Activated CD8-positive, alpha-beta memory T cell treated with anti-CD3 and anti-CD28 coated beads, Interleukin-2, amount 50 U/mL, for 24 hours (primary cell): ENCODE measurements at regions not wholly inside any gene's neighbourhood (a gene's known extent, or its start where the extent isn't known, plus 50 kb on each side); places are given as distances from the start of the nearest gene placed in this dataset.
"Not testable (repeated sequence)": the region's sequence is repeated elsewhere in the genome, so short reads cannot be mapped to it uniquely, and the experiment has no call there.

Experiments
- DNase-seq: peaks from one replicate; pipeline ENCODE4 v3.0.0-alpha.2; 2020; ENCODE audit errors: extremely low read depth

DNA sequence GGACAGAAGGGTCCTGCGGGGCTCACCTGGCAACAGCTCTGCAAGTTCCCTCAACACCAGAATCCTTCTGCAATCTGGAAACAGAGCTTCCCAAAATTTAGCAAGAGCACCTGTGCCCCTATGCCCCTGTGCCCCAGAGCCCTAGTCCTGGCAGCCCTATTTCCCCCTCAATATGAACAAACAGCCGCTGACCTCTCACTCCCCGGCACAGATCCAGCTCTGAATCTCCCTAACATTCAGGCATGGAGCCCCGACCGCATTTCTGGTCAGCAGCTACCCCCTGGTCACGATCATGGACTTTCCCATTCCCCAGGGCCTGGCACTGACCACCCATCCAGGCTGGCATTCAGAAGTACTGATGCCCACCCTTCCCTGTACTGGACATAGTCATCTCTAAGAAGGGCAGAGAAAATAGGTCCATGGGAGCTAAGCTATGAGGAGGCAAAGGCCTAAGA is 110.8 kb upstream of the SMURF2 start:
- DNase-seq: no peak

DNA sequence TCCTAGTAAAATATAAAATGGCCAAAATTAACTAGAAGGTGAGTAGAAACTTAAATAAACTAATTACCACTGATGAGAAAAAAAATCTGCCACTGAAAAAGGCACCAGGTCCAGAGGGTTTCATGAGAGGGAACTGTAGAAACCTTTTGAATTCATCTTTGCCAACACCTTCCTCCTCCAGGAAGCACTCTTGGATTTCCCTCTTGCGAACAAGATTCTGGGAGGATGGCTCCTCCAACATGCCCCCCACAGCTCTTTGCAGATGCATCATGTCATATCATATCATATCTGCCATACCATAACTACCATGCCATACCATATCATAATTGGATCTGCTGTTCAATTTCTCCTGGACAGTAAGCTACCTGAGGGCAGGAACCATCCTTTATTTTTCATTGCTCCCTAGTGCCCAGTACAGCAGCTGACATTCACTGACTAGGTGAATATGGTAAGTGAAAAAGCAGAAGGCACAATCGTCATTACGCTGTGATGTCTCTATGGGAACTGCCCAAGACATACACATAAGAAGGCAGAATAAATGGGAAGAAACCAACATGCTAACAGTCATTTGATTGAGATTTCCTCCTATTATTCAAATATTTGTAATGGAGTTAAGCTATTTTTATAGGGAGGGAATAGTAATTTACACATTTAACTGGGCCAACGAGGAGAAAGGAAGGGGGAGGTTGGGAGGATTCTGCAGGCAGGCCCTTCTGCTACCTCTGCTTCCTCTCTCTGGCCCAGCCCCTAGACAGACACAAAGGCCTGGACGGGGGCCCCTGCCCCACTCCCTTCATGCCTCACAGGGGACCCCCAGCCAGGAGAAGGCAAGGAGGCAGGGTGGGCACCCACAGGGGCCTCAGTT is 110.1 kb upstream of the SMURF2 start:
- no peak for DNase-seq

DNA sequence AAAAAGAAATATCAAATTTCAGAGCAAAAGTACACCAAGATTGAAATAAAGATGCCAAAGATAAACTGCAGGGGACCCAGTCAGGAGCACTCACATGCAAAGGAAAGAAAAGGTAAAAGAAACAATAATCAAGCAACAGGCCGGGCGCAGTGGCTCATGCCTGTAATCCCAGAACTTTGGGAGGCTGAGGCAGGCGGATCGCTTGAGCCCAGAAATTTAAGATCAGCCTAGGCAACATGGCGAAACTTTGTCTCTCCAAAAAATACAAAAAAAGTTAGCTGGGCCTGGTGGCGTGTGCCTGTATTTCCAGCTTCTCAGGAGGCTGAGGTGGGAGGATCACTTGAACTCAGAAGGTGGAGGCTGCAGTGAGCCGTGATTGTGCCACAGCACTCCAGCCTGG is 107.6 kb upstream of the SMURF2 start:
- no peak for DNase-seq

DNA sequence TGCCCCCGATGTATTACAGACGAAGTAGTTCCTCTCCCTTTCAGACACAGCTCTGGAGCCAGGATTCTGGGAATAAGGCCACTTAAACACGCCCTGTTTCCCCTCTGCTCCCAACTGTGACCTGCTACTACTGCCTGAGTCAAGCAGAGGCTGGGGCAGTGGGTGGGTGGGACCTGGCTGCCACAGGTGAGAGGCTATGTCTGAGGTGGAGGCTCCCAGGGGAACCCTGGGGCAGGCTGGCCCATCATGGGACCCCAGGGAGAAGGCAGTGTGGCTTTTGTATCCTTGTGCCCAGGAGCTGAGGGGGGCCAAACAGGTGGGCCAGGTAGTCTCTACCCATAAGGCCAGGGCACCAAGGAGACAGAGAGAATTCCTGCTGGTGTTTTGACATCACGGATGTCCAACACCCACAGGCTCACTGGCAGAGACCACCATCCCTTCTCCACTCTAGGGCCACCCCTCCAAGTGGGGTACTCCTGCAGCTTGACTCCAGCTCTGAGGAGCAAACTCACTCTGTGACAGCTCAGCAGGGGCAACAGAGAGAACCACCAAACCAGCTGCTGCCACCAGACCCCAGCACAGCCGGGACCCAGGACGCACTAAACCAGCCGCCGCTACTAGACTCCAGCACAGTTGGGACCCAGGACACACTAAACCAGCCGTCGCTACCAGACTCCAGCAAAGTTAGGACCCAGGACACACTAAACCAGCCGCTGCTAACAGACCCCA is 105.3 kb upstream of the SMURF2 start:
- no peak for DNase-seq

DNA sequence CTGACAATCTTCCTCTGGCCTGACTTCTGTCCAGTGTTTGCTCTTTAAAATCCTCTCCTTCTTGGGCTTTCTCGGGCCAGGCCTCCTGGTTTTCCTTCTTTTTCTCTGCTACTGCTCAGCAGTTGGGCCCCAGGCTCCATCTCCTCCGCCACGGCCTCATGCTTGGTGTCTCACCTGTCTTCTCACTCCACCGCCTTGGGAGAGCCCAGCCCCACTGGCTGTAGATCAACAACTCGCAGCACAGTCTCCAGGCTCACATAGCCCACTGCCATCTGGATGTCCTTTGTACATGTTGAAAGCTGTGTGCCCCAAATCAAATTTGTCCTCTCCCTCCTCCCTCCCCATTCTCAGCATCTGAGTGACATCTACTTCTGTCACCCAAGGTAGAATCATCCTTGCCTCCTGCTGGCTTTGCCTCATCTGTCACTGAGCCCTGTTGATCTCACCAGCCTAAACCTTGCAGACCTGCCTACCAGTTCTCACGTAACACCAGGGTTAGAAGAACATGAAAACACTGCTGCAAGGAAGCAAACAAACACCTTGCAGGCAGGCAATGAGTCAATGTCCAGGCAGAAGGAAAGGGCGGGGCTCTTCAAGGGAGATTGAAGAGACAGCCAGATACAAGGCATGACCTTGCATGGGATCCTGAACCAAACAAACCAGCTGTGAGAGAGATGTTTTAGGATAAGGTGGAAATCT is 103.2 kb upstream of the SMURF2 start:
- DNase-seq: no peak

DNA sequence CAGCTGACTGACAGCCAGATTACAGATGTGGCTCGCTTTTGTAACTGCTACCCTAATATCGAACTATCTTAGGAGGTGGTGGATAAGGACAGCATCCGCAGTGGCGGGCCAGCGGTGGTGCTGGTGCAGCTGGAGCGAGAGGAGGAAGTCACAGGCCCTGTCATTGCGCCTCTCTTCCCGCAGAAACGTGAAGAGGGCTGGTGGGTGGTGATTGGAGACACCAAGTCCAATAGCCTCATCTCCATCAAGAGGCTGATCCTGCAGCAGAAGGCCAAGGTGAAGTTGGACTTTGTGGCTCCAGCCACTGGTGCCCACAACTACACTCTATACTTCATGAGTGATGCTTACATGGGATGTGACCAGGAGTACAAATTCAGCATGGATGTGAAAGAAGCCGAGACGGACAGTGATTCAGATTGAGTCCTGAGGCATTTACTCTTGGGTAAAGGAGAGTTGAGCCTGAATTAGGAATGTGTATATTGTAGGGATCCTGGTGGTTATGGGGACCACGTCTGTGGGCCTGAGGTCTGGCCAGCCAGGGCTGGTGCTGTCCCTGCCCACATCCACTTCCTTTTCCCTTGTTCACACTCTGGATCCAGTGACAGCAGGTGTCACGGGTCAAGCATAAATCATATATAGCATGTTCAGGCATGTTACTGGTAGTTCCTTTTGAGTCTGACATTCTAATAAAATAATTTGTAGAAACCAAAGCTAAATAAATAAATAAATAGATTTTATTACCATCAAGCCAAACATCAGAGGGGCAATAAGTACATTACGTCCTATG is 89.0 kb upstream of the SMURF2 start:
- no peak for DNase-seq

DNA sequence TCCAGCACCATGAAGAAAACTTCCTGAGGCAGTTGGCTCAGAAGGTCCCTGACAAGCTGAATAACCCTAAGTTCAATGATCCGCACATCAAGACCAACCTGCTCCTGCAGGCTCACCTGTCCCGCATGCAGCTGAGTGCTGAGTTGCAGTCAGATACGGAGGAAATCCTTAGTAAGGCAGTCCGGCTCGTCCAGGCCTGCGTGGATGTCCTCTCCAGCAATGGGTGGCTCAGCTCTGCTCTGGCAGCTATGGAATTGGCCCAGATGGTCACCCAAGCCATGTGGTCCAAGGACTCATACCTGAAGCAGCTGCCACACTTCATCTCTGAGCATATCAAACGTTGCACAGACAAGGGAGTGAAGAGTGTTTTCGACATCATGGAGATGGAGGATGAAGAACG is 88.4 kb upstream of the SMURF2 start:
- DNase-seq: no peak

DNA sequence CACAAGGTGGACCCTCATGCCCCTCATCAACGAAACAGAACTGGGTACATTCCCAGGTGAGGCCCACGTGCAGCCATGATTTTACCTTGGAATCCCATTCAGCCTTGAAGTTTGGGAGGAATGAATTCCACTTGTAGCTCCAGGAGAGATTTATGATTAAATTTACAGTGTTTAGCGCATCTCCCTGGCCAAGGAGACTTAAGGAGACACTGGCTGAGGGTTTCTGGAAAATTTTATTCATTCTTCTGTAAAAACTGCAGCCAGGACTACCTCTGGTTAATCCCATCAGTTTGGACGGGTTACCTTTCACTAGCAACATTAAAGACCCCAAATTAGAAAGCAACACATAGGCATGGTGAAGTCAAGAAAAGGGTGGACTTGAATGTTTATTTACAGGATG is 87.2 kb upstream of the SMURF2 start:
- no peak for DNase-seq

DNA sequence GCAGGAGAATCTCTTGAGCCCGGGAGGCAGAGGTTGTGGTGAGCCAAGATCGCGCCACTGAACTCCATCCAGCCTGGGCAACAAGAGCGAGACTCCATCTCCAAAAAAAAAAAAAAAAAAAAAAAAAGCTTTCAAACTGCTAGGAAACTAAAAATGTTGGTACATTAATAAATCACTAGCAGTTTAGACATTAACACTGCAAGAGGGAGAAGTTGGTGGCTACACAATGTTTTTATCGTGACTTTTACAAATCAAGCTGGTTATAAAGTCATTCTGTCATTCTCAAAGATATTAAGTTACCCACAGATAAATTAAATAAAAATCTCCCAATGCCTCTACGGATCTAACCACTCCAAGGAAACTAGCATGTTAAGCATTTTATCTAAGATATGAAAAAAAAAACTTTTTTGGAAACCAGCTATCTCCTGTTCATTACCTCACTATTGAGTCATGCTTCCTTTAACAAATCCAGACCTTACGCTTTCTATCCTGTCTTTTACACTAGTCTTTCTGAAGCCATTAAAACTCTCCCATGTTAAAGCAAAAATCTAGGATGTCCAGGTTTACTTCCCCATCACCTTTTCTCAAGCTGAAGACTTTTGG is 85.9 kb upstream of the SMURF2 start:
- DNase-seq: no peak

DNA sequence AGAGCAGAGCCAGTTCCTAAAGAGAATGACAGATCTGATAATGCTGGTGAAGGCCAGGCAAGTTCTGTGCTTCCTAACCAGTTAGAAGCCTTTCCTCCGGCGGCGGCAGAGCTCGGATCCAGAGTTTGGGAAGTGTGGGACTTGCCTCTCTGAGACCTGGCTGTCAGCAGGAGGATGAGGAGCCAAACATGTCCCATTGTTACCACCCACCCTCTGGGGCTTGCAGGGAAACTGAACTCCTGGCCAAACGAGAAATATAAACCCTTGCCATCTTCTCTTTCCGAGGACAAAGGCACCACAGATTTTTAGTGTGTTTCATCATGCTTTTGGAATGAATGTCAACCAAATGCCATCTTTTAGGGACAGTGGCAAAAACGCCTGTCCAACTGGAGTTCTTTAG is 80.2 kb upstream of the SMURF2 start:
- DNase-seq: no peak

DNA sequence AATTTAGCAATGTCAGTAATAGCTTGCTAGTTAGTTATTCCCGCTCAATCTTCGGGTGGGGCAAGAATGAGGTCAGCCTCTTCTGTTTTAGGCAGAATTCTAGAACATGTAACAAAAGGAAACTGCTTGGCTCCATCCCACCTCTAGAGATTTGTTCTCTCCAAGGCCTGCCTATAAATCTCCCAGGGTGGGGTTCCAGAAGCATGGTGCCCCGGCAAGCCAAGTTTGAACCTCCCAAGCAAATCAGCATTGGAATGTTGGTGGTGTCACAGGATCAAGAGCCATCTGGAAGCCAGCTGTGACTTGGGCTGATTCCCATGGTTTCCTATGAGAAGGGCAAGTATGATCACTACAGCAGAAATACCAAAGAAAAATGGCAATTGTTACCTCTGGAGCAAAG is 79.8 kb upstream of the SMURF2 start:
- not testable (repeated sequence) for DNase-seq

DNA sequence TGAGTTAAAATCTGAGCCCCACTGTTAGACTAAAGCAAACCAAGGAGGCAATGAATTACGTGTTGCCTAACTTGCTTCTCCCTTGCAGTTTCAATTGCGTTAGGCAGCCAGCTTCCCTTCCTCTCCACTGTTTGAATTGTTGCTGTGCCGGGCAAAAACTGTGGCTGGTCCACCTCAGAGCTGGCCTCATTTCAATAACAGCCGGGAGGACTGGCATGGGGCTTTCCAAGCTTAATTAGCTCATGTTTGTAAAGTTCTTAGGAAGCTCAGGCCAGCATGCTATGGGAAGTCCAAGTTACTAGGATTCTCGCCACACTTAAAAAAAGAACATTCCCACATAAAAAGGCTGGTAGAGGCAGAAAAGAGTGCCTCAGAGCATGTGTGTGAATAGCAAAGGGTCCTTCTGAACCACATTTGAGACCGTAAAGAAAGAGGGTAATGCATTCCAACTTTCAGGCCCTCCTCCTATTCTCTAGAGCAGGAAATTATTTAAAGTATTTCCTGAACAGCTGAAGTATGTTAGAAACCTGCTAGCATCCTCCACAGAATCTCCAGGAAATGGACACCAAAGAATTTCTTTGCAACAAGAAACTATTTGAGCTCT is 79.0 kb upstream of the SMURF2 start:
- no peak for DNase-seq

DNA sequence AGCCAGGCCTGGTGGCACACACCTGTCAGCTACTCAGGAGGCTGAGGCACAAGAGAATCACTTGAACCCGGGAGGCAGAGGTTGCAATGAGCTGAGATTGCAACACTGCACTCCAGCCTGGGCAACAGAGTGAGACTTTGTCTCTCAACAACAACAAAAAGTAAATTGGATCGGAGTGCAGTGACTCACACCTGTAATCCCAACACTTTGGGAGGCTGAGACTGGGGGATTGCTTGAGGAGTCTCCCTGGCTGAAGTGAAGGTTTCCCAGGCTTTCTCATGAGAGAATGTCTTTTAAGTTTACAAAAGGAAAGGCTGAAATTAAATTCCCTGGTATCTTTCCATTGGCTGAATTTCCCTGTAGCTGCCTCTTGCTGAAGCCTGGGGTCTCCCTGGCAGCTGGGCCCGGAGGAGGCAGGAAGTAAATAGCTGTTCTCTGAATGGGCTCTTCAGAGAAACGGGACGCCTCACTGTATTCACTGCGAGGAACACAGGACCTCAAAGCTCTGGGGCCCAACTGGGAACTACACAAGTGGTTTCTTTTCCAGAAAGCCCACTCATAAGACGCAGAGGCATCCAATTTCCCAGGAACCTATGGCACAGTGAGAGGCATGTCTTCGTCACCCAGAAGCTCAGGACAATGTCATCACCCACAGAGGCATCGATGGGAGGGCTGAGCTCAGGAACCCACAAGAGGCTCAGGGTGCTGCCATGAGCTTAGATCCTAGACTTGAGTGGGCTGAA is 77.4 kb upstream of the SMURF2 start:
- DNase-seq: no peak

DNA sequence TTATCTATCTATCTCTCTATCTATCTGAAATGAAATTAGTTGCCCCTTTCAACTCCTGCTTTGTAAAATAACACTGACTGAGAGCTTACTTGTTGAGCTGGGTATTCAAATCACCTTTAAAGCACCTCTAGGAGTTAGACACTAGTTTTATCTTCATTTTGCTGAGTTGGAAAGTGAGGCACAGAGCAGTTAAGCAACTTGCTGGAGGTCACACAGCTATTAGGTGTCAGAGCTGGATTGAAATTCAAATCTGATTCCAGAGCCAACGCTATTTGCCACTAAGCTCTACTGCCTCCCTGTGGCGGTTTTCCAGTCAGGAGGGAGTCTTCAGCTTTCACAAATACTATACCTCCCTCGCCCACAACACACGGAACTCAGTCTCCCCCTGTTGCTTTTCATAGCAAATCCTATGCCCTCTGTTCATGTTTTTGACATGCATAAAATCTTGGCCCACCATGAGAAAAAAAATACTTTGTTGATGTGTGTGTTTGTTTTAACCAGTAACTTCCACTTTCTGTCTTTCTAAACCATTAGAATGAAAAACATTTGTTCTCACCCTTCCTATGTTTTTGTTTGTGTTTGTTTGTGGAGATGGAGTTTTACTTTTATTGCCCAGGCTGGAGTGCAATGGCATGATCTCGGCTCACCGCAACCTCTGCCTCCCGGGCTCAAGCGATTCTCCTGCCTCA is 74.8 kb upstream of the SMURF2 start:
- DNase-seq: no peak

DNA sequence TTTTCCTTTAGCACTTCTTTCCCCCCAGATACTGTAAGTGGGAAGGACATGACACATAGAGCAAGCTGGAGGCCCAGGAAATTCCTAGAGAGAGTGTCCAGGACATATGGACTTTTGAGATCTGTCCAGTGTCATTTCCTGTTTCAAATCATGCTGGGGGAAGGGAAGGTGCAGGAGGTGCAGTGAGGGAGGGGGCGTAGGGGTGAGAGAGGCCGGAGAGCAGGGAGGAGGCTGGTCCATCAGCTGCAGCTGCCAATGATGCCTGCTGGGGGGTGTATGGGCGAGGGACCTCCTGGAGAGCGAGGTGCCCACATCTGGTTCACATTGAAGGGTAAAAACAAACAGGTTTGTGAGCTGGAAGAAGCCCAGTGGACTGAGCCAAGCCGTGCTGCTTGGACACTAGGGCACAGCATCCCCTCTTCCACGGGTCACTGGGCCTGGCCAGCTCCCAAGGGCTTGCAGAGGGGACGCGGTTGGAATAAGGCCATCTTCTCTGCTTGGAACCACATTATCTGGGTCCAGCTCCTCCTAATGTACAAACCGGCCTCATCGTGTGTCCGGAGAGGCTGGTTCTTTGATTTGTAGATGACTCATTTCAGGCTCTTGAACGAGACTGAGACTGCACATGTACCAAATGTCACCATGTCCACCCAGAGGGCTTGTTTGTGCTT is 70.4 kb upstream of the SMURF2 start:
- DNase-seq: no peak

DNA sequence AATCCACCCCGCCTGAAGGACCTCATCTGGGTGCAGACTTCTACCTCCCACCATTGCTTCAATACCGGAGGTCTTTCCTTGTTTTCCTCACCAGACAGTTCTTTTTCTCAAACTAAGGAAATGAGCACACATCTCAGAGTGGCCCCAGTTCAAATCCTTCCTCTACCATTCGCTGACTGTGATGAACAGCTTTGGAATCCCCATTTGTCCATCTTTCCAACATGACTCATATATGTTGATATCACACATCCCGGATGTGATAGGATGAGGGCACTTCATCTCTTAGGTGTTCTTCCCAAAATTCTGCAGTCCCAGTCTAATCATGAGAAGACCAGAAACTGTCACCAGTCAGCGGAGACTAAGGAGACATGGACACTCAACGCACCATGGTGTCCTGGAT is 67.9 kb upstream of the SMURF2 start:
- DNase-seq: not testable (repeated sequence)

DNA sequence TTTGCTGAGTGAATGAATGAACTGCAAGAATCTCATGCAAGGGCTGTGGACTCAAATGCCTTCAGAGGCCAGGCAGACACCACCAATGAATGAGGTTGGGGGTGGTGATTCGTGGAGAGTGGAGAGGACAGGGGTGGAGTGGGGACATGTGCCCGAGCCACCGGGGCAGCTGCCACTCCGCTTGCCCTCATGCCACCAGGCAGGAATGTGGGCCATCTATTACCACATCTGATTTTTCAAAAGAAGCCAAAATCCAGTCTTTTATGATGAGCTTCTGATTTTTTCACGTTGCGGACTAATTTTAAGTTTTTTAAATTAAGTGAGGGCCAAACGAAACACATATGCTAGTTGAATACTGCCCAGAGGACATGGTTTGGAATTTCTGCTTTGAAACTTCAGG is 67.1 kb upstream of the SMURF2 start:
- no peak for DNase-seq

DNA sequence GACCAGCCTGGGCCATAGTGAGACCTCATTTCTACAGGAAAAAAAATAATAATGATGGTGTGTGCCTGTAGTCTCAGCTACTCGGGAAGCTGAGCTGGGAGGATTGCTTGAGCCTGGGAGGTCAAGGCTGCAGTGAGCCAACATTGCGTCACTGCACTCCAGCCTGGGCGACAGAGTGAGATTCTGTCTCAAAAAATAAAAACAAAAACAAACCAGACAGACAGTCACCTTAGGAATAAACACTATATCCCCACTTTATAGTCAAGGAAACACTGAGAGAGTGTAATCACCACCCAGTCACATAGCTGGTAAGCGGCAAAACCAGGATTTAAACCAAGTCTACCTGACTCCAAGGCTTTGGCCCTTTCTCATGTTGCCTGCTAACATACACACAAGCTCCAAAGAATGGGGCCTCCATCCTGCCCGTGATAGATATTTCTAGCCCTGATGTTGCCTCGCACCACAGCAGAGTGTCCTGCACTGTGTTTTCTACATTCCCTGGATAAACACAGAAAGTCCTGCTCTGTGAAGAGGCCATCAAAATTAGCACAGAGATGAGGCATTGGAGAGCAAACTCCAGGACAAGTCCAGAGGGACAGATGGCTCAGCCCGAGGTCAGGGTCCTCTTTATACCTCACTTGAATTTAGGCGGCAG is 66.1 kb upstream of the SMURF2 start:
- no peak for DNase-seq

DNA sequence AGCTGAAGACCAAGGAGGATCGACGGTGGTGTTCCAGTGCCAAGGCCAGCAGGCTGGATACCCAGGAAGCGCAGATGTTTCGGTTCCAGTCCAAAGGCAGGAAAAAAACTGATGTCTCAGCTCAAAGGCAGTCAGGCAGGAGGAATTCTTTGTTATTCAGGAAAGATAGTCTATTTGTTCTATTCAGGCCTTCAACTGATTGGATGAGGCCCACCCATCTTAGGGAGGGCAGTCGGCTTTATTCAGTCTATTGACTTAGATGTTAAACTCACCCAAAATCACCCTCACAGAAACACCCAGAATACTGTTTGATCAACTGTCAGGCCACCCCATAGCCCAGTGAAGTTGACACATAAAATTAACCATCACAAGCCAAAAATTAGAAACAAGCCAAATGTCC is 63.9 kb upstream of the SMURF2 start:
- not testable (repeated sequence) for DNase-seq
